HFF-Myc (cell line): ENCODE measurements at regions not wholly inside any gene's neighbourhood (a gene's known extent, or its start where the extent isn't known, plus 50 kb on each side); places are given as distances from the start of the nearest gene placed in this dataset.

Experiments used
- DNase-seq: peaks from one replicate; pipeline ENCODE4 v3.0.0-alpha.2; 2011; ENCODE audit warnings: low read depth; ENCODE audit errors: extremely low read depth
- H3K4me3 ChIP-seq: replicated peaks from 2 replicates; pipeline ENCODE4 v1.5.1; 2011; ENCODE audit warnings: low read depth, mild to moderate bottlenecking, control low read depth, low read length
- TF ChIP-seq, protein P1 (sequence below): IDR thresholded peaks from 2 replicates; pipeline ENCODE4 v1.5.1; 2012; ENCODE audit warnings: mild to moderate bottlenecking, low read depth, low read length, control low read depth; ENCODE audit errors: missing control alignments

DNA sequence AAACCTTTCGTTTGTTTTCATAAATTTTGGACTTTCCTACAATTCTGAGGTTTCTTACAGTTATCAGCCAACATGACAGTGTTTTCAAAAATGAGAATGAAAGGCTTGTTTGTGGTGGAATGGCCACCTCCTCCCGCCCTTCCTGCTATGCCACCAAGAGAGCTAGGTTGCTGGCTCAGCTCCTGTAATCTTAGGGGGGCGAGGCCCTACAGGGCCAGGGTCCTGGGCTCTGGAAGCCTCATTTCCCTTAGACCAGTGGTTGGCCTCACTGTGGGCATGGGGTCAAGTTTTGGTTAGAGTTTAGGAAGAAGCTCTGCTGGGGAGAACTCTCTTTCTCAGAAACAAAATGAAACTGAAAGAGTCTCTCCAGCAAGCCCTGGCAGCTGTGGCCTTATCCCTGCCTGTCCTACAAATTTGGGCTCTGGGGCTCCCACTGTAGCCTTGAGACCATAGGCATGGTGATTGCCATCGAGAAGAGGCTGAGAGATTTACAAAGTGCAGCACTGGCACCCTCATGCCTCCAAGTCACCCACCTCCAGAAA lies 66.2 kb downstream of the IRX1 start:
- H3K4me3 ChIP-seq, result no peak overlapping the region
- TF ChIP-seq, protein P1, sequence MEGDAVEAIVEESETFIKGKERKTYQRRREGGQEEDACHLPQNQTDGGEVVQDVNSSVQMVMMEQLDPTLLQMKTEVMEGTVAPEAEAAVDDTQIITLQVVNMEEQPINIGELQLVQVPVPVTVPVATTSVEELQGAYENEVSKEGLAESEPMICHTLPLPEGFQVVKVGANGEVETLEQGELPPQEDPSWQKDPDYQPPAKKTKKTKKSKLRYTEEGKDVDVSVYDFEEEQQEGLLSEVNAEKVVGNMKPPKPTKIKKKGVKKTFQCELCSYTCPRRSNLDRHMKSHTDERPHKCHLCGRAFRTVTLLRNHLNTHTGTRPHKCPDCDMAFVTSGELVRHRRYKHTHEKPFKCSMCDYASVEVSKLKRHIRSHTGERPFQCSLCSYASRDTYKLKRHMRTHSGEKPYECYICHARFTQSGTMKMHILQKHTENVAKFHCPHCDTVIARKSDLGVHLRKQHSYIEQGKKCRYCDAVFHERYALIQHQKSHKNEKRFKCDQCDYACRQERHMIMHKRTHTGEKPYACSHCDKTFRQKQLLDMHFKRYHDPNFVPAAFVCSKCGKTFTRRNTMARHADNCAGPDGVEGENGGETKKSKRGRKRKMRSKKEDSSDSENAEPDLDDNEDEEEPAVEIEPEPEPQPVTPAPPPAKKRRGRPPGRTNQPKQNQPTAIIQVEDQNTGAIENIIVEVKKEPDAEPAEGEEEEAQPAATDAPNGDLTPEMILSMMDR, result no peak
- DNase-seq, result no peak

DNA sequence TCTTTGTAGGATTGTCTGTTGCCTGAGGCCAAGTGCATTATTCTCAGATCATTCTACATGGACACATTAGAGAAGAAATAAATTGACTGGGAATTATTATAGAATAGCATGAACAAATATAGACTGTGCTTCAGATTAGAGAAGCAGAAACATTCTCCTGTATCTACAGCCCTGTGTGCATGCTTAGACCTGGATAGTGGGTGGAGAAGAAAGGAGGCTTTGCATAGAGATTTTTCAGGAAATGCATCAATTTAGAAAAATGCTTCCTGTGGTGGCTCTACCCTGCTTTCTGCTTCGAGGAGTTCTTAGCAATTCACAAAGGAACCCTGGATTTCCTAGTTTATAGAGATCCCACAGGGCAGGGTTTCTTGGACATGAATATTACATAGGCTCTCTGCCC lies 66.7 kb downstream of the IRX1 start:
- no peak for DNase-seq
- H3K4me3 ChIP-seq, result no peak overlapping the region
- TF ChIP-seq, protein P1, result no peak

- no peak overlapping the region for H3K4me3 ChIP-seq
- TF ChIP-seq, protein P1, result no peak
- no peak for DNase-seq
These were observed 75.7 kb downstream of the IRX1 start for GRCh38 chr5:3671337-3671736.

DNA sequence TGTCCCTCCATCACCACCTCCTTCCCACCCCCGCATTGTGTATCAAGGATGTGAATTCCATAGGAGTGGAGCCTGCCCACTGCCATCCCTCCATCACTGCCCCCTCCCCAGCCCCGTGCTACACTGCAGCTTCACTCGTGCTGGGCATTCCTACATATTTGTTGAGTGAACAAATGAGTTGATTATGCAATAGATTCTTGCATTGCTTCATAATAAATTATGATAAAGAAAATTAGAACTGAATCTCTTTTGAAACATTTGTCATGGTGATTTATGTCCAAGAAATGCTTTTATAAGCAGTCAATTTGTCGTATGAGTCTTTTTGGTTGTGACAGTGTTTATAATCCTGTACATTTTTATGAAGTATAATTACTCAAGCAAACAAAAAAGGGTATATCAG lies 83.2 kb downstream of the IRX1 start:
- no peak overlapping the region for H3K4me3 ChIP-seq
- TF ChIP-seq, protein P1, result no peak

DNA sequence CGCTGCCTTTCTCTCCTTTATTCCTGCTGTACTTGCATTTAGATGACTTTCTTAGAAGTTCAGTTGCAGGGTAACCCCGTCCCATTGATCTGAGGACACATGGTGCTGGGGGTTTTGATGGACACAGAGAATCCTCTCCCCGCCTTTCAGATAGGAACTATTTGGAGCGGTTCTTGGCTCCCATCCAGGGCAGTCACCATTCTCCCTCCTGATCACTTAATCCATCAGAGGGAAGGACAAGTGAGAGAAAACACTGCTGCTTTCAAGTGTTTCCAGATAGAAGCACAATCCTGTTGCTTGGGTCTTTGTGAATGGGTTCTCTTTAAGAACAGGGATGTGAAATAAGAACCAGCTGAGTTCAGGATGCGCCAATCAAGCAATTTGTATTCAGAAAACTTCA lies 85.2 kb downstream of the IRX1 start:
- DNase-seq, result no peak
- TF ChIP-seq, protein P1, result no peak
- H3K4me3 ChIP-seq, result no peak overlapping the region

More for the DNA sequence above, 83.2 kb downstream of the IRX1 start:
- no peak for DNase-seq

GRCh38 chr5:3684118-3684517 lies 88.5 kb downstream of the IRX1 start:
- no peak overlapping the region for H3K4me3 ChIP-seq
- TF ChIP-seq, protein P1, result no peak
- DNase-seq, result no peak

DNA sequence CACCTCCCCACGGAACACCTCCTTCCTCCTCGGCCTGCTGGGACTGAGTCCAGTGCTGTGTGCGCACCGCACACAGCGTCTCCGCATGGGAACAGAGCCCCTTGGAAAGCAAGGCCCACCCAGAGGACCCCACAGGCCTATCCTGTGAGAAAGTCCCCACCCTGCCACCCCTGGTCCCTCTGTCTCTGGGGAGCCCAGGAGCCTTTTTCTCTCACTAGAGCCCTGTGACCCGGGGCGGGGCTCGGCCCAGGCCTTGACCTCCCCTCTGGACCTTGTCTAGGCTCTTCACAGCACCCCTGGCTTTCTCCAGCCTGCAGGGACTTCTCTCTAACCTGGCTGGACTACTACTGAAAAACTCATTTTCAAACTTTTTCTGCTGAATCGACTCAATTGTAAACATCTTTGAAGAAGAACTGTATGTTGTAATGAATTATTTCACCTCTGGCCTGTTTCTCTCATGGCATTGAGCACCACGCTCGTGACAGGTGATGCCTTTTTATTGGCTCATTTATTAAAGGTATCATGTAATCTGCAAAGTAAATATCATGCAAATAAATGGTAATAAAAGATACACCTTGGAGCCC lies 89.2 kb downstream of the IRX1 start:
- TF ChIP-seq, protein P1, result no peak
- H3K4me3 ChIP-seq, result no peak overlapping the region
- DNase-seq, result no peak
